ENCODE measurements at regions not wholly inside any gene's neighbourhood (a gene's known extent, or its start where the extent isn't known, plus 50 kb on each side); places are given as distances from the start of the nearest gene placed in this dataset.

- no peak for TF ChIP-seq TBP (IDR thresholded peaks at IDR 0.05; ENCODE audit: low read depth, low read length)
- TF ChIP-seq SP1 (IDR thresholded peaks at IDR 0.05; ENCODE audit: low read depth, low read length) = no peak
- no peak for TF ChIP-seq E2F6 (IDR thresholded peaks at IDR 0.05)
- Histone ChIP-seq H3K18ac (ENCODE audit: extremely low read depth, low read length) (no peak overlapping the region), H4K20me1 (replicated peaks in 1 of 2; ENCODE audit: control insufficient read depth in 1 of 2, insufficient read depth in 2 of 2, low read length in 2 of 2) (no peaks in the 10 kb centered on the region), H2BK12ac (ENCODE audit: low read depth, low read length) (no peak overlapping the region), H2BK15ac (ENCODE audit: low read length) (no peak overlapping the region), H3K27ac (ENCODE audit: low read depth, low read length) (no peak overlapping the region), H4K8ac (ENCODE audit: extremely low read depth, insufficient read depth, low read length) (no peak overlapping the region), H2AFZ (ENCODE audit: low read length) (no peak overlapping the region), H3K4me1 (replicated peaks in 1 of 4; ENCODE audit: control insufficient read depth in 3 of 4, insufficient read depth in 4 of 4, low read length in 3 of 4) (no peaks in the 10 kb centered on the region), H2BK120ac (replicated peaks; ENCODE audit: low read depth, low read length) (no peak overlapping the region), H3K14ac (ENCODE audit: insufficient read length) (no peak overlapping the region), H3K4me3 (ENCODE audit: extremely low read depth in 1 of 4, insufficient read depth in 2 of 4, low read depth in 3 of 4, low read length in 4 of 4) (no peak overlapping the region), H3K79me1 (ENCODE audit: low read depth, low read length) (no peaks in the 10 kb centered on the region), H3K56ac (replicated peaks; ENCODE audit: insufficient read length, low read depth, low read length) (no peak overlapping the region), H3K79me2 (ENCODE audit: control insufficient read depth in 1 of 2, insufficient read depth in 2 of 2, low read length in 2 of 2) (no peaks in the 10 kb centered on the region), H2BK20ac (ENCODE audit: low read length) (no peak overlapping the region), H3K23me2 (ENCODE audit: low read depth, low read length) (no peaks in the 10 kb centered on the region), H4K5ac (ENCODE audit: insufficient read length, low read depth, low read length) (no peak overlapping the region), H3K23ac (ENCODE audit: insufficient read length) (no peak overlapping the region), H2AK5ac (ENCODE audit: low read depth, low read length) (no peak overlapping the region), H4K91ac (replicated peaks; ENCODE audit: insufficient read length, low read length) (no peak overlapping the region), H3K36me3 (ENCODE audit: control insufficient read depth in 2 of 4, insufficient read depth in 4 of 4, low read length in 3 of 4) (no peaks in the 10 kb centered on the region), H2BK5ac (ENCODE audit: low read depth, low read length) (no peak overlapping the region), H3K9ac (replicated peaks in 1 of 4; ENCODE audit: extremely low read depth in 1 of 4, low read depth in 3 of 4, low read length in 3 of 4) (no peak overlapping the region), H3K4me2 (ENCODE audit: insufficient read depth in 1 of 2, low read depth in 2 of 2, low read length in 2 of 2) (no peak overlapping the region), H3K27me3 (replicated peaks in 1 of 4; ENCODE audit: control insufficient read depth in 3 of 4, extremely low read depth in 1 of 4, insufficient read depth in 3 of 4, low read length in 3 of 4) (no peaks in the 10 kb centered on the region), H3K9me3 (ENCODE audit: insufficient read depth in 2 of 2, low read depth in 1 of 2, low read length in 1 of 2) (peaks cover 10 to 45% of the 10 kb centered on the region in 2 experiments; a peak in 2 of 4 replicates), H3K4ac (replicated peaks; ENCODE audit: insufficient read length, low read depth, low read length) (no peak overlapping the region)
- DNase-seq (ENCODE audit: low read depth in 1 of 2, low spot score in 2 of 2) (no peak), FAIRE-seq (no peak)
- POLR2A ChIA-PET (ENCODE audit: partially characterized antibody) = no interaction called here
- 71% methylated on average over 3 of the region's 3 CpGs; no CpG with 5 or more reads in 1 of the 2 experiments for WGBS, 2 experiments (ENCODE audit: extremely low coverage in 1 of 2, insufficient coverage in 1 of 2, insufficient read length in 1 of 2, insufficient replicate concordance in 2 of 2, low coverage in 1 of 2, low lambda C conversion rate in 2 of 2, missing lambda C conversion rate in 1 of 2)
- CTCF ChIA-PET (ENCODE audit: partially characterized antibody) = no interaction called here
These were observed 337.6 kb downstream of the SPIN4 start for GRCh38 chrX:63013549-63013948.

All from H1 (cell line).